ENCODE measurements at regions not wholly inside any gene's neighbourhood (a gene's known extent, or its start where the extent isn't known, plus 50 kb on each side); places are given as distances from the start of the nearest gene placed in this dataset.

DNA sequence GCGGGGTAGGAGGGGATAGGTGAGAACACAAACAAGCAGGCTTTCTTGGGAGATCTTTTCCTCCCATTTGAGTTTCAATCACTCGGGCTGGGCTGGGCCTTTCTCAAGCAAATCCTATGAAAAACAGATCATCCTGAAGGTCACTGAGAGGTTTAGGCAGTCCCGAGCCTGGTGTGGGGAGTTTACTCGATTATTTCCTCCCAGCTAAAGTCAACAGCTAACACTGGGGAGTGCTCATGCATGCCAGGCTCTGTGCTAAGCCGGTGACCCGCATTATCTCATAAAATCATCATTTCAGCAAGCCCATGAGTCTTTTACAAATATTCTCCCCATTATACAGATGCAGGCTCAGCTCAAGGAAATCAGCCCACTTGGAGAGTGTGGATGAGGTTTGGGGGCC, 85.0 kb upstream of the PAX2 start:
- no peaks in the 10 kb centered on the region for H3K36me3 ChIP-seq (replicated peaks in 1 of 2; ENCODE audit: control insufficient read depth in 2 of 2, insufficient read depth in 2 of 2, low read length in 2 of 2)
- H2BK5ac ChIP-seq (ENCODE audit: low read length), result no peak overlapping the region
- H3K4me1 ChIP-seq (ENCODE audit: control insufficient read depth in 2 of 2, insufficient read depth in 1 of 2, low read depth in 1 of 2, low read length in 2 of 2), result peaks cover 0 to 8% of the 10 kb centered on the region in 2 donors
- H3K18ac ChIP-seq (ENCODE audit: low read length), result no peak overlapping the region
- peaks cover 0 to 3% of the 10 kb centered on the region in 2 donors for H3K9me3 ChIP-seq (replicated peaks in 1 of 2; ENCODE audit: control insufficient read depth in 2 of 2, insufficient read depth in 1 of 2, low read depth in 1 of 2, low read length in 2 of 2)
- H3K4ac ChIP-seq (ENCODE audit: low read length), result no peak overlapping the region
- H3K23ac ChIP-seq (ENCODE audit: low read depth, low read length, poor library complexity), result no peak overlapping the region
- H2AK5ac ChIP-seq (ENCODE audit: low read depth, low read length), result no peak overlapping the region
- H4K91ac ChIP-seq (ENCODE audit: low read depth, low read length, poor library complexity), result no peak overlapping the region
- H2BK15ac ChIP-seq (ENCODE audit: low read length), result no peak overlapping the region
- H3K14ac ChIP-seq (ENCODE audit: low read length), result no peak overlapping the region
- no peak overlapping the region for H4K8ac ChIP-seq (ENCODE audit: low read depth, low read length)
- no peak overlapping the region for H3K27ac ChIP-seq (replicated peaks; ENCODE audit: low read length)
- H3K79me1 ChIP-seq (ENCODE audit: low read depth, low read length), result no peaks in the 10 kb centered on the region
- no peak overlapping the region for H3K9ac ChIP-seq (ENCODE audit: low read depth, low read length, poor library complexity)
- peaks cover 17 to 92% (median 62%) of the 10 kb centered on the region in 3 experiments for H3K27me3 ChIP-seq (ENCODE audit: control insufficient read depth in 3 of 3, insufficient read depth in 3 of 3, low read depth in 1 of 3, low read length in 3 of 3)
- no peak overlapping the region for H2AFZ ChIP-seq (ENCODE audit: low read length)
- no peak for DNase-seq (ENCODE audit: low spot score)
- no CpG with 5 or more reads among the region's 6 CpGs for WGBS, 2 donors (ENCODE audit: extremely low coverage in 2 of 2, insufficient read length in 2 of 2, insufficient replicate concordance in 1 of 2)
- H2BK120ac ChIP-seq (ENCODE audit: low read depth, low read length), result no peak overlapping the region
- no peak overlapping the region for H3K4me3 ChIP-seq (ENCODE audit: low read length in 2 of 2)
- H3K4me2 ChIP-seq (ENCODE audit: insufficient read depth, low read length, poor library complexity, severe bottlenecking), result no peak overlapping the region
- no peak overlapping the region for H2BK12ac ChIP-seq (ENCODE audit: low read length)

GRCh38 chr10:100660945-100661344, 84.4 kb upstream of the PAX2 start:
- Histone ChIP-seq H3K23ac (ENCODE audit: low read depth, low read length, poor library complexity) (no peak overlapping the region), H3K4me3 (ENCODE audit: low read length in 2 of 2) (no peak overlapping the region), H2AFZ (ENCODE audit: low read length) (no peak overlapping the region), H2BK5ac (ENCODE audit: low read length) (no peak overlapping the region), H2BK120ac (ENCODE audit: low read depth, low read length) (no peak overlapping the region), H3K4ac (ENCODE audit: low read length) (no peak overlapping the region), H2BK12ac (ENCODE audit: low read length) (no peak overlapping the region), H3K4me2 (ENCODE audit: insufficient read depth, low read length, poor library complexity, severe bottlenecking) (no peak overlapping the region), H3K14ac (ENCODE audit: low read length) (no peak overlapping the region), H3K36me3 (replicated peaks in 1 of 2; ENCODE audit: control insufficient read depth in 2 of 2, insufficient read depth in 2 of 2, low read length in 2 of 2) (no peaks in the 10 kb centered on the region), H4K8ac (ENCODE audit: low read depth, low read length) (no peak overlapping the region), H3K27ac (replicated peaks; ENCODE audit: low read length) (no peak overlapping the region), H4K91ac (ENCODE audit: low read depth, low read length, poor library complexity) (no peak overlapping the region), H3K9ac (ENCODE audit: low read depth, low read length, poor library complexity) (no peak overlapping the region), H3K18ac (ENCODE audit: low read length) (no peak overlapping the region), H3K9me3 (replicated peaks in 1 of 2; ENCODE audit: control insufficient read depth in 2 of 2, insufficient read depth in 1 of 2, low read depth in 1 of 2, low read length in 2 of 2) (peaks cover 0 to 3% of the 10 kb centered on the region in 2 donors), H2BK15ac (ENCODE audit: low read length) (no peak overlapping the region), H3K27me3 (ENCODE audit: control insufficient read depth in 3 of 3, insufficient read depth in 3 of 3, low read depth in 1 of 3, low read length in 3 of 3) (peaks cover 11 to 86% (median 56%) of the 10 kb centered on the region in 3 experiments), H3K4me1 (ENCODE audit: control insufficient read depth in 2 of 2, insufficient read depth in 1 of 2, low read depth in 1 of 2, low read length in 2 of 2) (peaks cover 0 to 5% of the 10 kb centered on the region in 2 donors), H3K79me1 (ENCODE audit: low read depth, low read length) (no peaks in the 10 kb centered on the region), H2AK5ac (ENCODE audit: low read depth, low read length) (no peak overlapping the region)
- WGBS, 2 donors (ENCODE audit: extremely low coverage in 2 of 2, insufficient read length in 2 of 2, insufficient replicate concordance in 1 of 2), result no CpG with 5 or more reads among the region's 3 CpGs
- no peak for DNase-seq (ENCODE audit: low spot score)

DNA sequence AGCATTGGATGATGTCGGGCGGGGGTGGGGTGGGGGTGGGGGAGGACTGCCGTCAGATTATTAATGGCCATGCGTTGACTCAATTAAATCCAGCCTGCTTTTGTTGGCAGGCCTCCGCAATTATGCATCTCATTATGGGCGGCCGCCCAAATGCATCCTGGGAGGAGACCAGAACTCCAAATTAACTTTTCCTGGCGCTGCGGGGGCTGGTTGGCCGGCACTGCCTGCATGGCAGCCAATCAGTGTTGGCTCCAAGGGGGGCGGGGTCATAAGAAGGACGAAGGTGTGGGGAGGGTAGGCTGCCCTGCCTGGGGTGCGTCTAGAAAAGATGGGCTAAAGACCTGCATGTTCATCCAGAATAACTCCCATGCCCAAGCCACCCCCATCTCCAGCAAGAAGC, 83.9 kb upstream of the PAX2 start:
- Histone ChIP-seq H2BK5ac (ENCODE audit: low read length) (no peak overlapping the region), H3K4me3 (ENCODE audit: low read length in 2 of 2) (no peak overlapping the region), H2AK5ac (ENCODE audit: low read depth, low read length) (no peak overlapping the region), H3K23ac (ENCODE audit: low read depth, low read length, poor library complexity) (no peak overlapping the region), H3K27me3 (ENCODE audit: control insufficient read depth in 3 of 3, insufficient read depth in 3 of 3, low read depth in 1 of 3, low read length in 3 of 3) (peaks cover 10 to 84% (median 51%) of the 10 kb centered on the region in 3 experiments), H3K27ac (replicated peaks; ENCODE audit: low read length) (no peak overlapping the region), H4K8ac (ENCODE audit: low read depth, low read length) (no peak overlapping the region), H3K18ac (ENCODE audit: low read length) (no peak overlapping the region), H3K9me3 (replicated peaks in 1 of 2; ENCODE audit: control insufficient read depth in 2 of 2, insufficient read depth in 1 of 2, low read depth in 1 of 2, low read length in 2 of 2) (peaks cover 0 to 3% of the 10 kb centered on the region in 2 donors), H3K4ac (ENCODE audit: low read length) (no peak overlapping the region), H2BK15ac (ENCODE audit: low read length) (no peak overlapping the region), H3K9ac (ENCODE audit: low read depth, low read length, poor library complexity) (no peak overlapping the region), H3K14ac (ENCODE audit: low read length) (no peak overlapping the region), H2AFZ (ENCODE audit: low read length) (no peak overlapping the region), H4K91ac (ENCODE audit: low read depth, low read length, poor library complexity) (no peak overlapping the region), H2BK120ac (ENCODE audit: low read depth, low read length) (no peak overlapping the region), H3K4me1 (ENCODE audit: control insufficient read depth in 2 of 2, insufficient read depth in 1 of 2, low read depth in 1 of 2, low read length in 2 of 2) (peaks cover 0 to 4% of the 10 kb centered on the region in 2 donors), H3K36me3 (replicated peaks in 1 of 2; ENCODE audit: control insufficient read depth in 2 of 2, insufficient read depth in 2 of 2, low read length in 2 of 2) (no peaks in the 10 kb centered on the region), H2BK12ac (ENCODE audit: low read length) (no peak overlapping the region), H3K4me2 (ENCODE audit: insufficient read depth, low read length, poor library complexity, severe bottlenecking) (no peak overlapping the region), H3K79me1 (ENCODE audit: low read depth, low read length) (no peaks in the 10 kb centered on the region)
- WGBS, 2 donors (ENCODE audit: extremely low coverage in 2 of 2, insufficient read length in 2 of 2, insufficient replicate concordance in 1 of 2), result no CpG with 5 or more reads among the region's 13 CpGs
- no peak for DNase-seq (ENCODE audit: low spot score)

DNA sequence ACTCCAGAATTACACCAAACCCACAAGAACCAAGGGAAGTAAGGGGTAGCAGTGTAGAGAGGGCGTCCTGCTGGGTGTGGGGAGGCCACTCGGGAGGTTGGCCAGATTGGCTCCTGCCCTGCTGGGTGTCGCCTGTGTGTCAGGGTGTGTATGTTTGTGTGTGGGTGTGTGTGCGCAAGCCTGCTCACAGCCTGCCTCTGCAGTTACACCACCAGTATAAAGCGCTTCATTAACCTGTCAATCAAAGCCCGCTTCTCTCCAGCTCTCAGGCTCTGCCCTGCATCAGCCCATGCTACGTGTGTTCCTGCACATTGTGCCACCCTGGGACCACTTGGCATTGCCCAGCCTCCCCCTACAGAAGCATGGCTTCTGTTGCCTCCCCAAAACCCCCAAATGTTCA, 83.3 kb upstream of the PAX2 start:
- Histone ChIP-seq H3K27me3 (ENCODE audit: control insufficient read depth in 3 of 3, insufficient read depth in 3 of 3, low read depth in 1 of 3, low read length in 3 of 3) (peaks cover 8 to 84% (median 46%) of the 10 kb centered on the region in 3 experiments), H2BK5ac (ENCODE audit: low read length) (no peak overlapping the region), H3K36me3 (replicated peaks in 1 of 2; ENCODE audit: control insufficient read depth in 2 of 2, insufficient read depth in 2 of 2, low read length in 2 of 2) (no peaks in the 10 kb centered on the region)

More for the DNA sequence above, 83.3 kb upstream of the PAX2 start:
- no peak overlapping the region for H3K4ac ChIP-seq (ENCODE audit: low read length)
- H3K27ac ChIP-seq (replicated peaks; ENCODE audit: low read length), result no peak overlapping the region
- no peak overlapping the region for H4K91ac ChIP-seq (ENCODE audit: low read depth, low read length, poor library complexity)
- no peak overlapping the region for H2BK15ac ChIP-seq (ENCODE audit: low read length)
- H2BK12ac ChIP-seq (ENCODE audit: low read length), result no peak overlapping the region
- H4K8ac ChIP-seq (ENCODE audit: low read depth, low read length), result no peak overlapping the region
- no peak overlapping the region for H2AFZ ChIP-seq (ENCODE audit: low read length)
- no CpG with 5 or more reads among the region's 7 CpGs for WGBS, 2 donors (ENCODE audit: extremely low coverage in 2 of 2, insufficient read length in 2 of 2, insufficient replicate concordance in 1 of 2)
- H2AK5ac ChIP-seq (ENCODE audit: low read depth, low read length), result no peak overlapping the region
- no peaks in the 10 kb centered on the region for H3K79me1 ChIP-seq (ENCODE audit: low read depth, low read length)
- H3K4me2 ChIP-seq (ENCODE audit: insufficient read depth, low read length, poor library complexity, severe bottlenecking), result no peak overlapping the region
- DNase-seq (ENCODE audit: low spot score), result no peak
- peak overlapping the region; percentile 26 for H3K23ac ChIP-seq (ENCODE audit: low read depth, low read length, poor library complexity)
- H3K14ac ChIP-seq (ENCODE audit: low read length), result no peak overlapping the region
- peaks cover 0 to 4% of the 10 kb centered on the region in 2 donors for H3K4me1 ChIP-seq (ENCODE audit: control insufficient read depth in 2 of 2, insufficient read depth in 1 of 2, low read depth in 1 of 2, low read length in 2 of 2)
- no peak overlapping the region for H3K4me3 ChIP-seq (ENCODE audit: low read length in 2 of 2)
- no peak overlapping the region for H3K18ac ChIP-seq (ENCODE audit: low read length)
- H3K9ac ChIP-seq (ENCODE audit: low read depth, low read length, poor library complexity), result peak overlapping the region; percentile 50
- peaks cover 0 to 3% of the 10 kb centered on the region in 2 donors for H3K9me3 ChIP-seq (replicated peaks in 1 of 2; ENCODE audit: control insufficient read depth in 2 of 2, insufficient read depth in 1 of 2, low read depth in 1 of 2, low read length in 2 of 2)
- no peak overlapping the region for H2BK120ac ChIP-seq (ENCODE audit: low read depth, low read length)

Measured in neuronal stem cell (in vitro differentiated cells).